ENCODE measurements at regions not wholly inside any gene's neighbourhood (a gene's known extent, or its start where the extent isn't known, plus 50 kb on each side); places are given as distances from the start of the nearest gene placed in this dataset.

DNA sequence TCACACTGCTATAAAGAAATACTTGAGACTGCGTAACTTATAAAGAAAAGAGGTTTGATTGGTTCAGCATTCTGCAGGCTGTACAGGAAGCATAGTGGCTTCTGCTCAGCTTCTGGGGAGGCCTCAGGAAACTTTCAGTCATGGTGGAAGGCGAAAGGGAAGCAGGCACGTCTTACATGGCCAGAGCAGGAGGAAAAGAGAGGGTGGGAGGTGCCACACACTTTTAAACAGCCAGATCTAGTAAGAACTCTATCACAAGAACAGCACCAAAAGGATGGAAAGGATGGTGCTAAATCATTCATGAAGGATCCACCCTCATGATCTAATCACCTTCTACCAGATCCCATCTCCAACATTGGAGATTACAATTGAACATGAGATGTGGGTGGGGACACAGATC, 145.5 kb upstream of the OSR1 start:
- DNase-seq (ENCODE audit: low read depth in 2 of 2): no peak

- no peak for DNase-seq (ENCODE audit: low read depth in 2 of 2)
Measured at GRCh38 chr2:19503406-19503805, 145.0 kb upstream of the OSR1 start.

GRCh38 chr2:19500126-19500525, 141.7 kb upstream of the OSR1 start:
- DNase-seq (ENCODE audit: low read depth in 2 of 2): no peak

DNA sequence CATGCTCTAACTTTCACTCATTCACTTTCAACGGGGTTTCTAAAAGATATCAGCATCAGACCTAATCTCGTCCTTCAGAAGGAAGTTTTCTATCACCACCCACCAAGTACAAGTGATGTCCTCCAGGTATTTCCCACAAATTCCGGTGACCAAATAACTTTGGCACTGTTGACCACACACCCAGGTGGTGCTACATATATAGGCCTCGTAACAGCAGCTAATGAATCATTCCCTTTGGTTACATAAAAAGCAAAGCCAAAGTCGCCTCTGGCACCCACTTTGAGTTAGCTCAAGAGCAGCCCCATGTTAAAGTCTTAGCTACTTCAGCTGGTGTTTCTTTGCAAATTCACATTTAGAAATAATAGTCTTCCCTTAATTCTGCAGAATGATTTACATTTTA, 138.2 kb upstream of the OSR1 start:
- no peak for DNase-seq (ENCODE audit: low read depth in 2 of 2)

GRCh38 chr2:19494241-19494640, 135.8 kb upstream of the OSR1 start:
- DNase-seq (ENCODE audit: low read depth in 2 of 2): no peak

DNA sequence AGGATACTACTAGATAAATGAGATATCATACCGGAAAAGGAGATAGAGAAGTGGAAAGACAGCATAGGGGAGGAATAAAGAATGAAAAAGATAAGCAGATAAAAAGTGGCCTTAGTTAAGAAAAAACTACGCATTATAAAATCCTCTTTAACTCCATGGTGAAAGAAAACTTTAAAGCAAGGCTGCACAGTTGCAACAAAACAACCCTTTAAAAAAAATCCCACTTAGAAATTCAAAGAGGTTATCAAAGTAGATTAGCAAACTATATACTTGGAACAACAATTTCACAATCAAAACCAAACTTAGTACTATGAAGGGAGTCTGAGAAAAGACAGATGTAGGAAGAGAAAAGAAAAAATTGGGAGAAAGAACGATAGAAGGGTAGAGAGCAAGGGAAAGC, 133.4 kb upstream of the OSR1 start:
- no peak for DNase-seq (ENCODE audit: low read depth in 2 of 2)

GRCh38 chr2:19490846-19491435, 132.5 kb upstream of the OSR1 start:
- no peak for DNase-seq (ENCODE audit: low read depth in 2 of 2)

- DNase-seq (ENCODE audit: low read depth in 2 of 2): no peak
Measured at GRCh38 chr2:19488009-19488691, 129.7 kb upstream of the OSR1 start.

GRCh38 chr2:19484736-19485135, 126.3 kb upstream of the OSR1 start:
- DNase-seq (ENCODE audit: low read depth in 2 of 2): no peak

- DNase-seq (ENCODE audit: low read depth in 2 of 2): no peak
Measured at GRCh38 chr2:19480673-19481072, 122.2 kb upstream of the OSR1 start.

GRCh38 chr2:19479666-19480065, 121.2 kb upstream of the OSR1 start:
- DNase-seq (ENCODE audit: low read depth in 2 of 2): no peak

GRCh38 chr2:19478409-19478808, 120.0 kb upstream of the OSR1 start:
- no peak for DNase-seq (ENCODE audit: low read depth in 2 of 2)

DNA sequence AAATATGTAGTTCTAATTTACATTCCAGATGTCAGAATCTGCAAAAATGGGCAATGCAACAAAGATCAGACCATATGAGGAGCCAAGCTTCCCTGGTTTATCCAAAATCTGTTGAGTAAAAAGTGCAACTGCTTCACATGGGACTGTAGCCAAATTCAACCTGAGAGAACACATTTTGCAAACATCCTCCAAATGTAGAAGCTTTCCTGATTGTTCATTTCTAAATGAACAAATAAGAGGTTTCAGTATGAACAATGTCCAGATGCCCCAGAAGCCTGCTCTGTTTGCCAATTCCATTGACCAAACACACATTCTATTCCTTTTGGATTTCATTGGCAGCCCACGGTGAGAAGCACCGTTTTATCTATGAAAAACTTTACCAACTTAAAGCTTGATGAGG, 117.9 kb upstream of the OSR1 start:
- no peak for DNase-seq (ENCODE audit: low read depth in 2 of 2)

DNA sequence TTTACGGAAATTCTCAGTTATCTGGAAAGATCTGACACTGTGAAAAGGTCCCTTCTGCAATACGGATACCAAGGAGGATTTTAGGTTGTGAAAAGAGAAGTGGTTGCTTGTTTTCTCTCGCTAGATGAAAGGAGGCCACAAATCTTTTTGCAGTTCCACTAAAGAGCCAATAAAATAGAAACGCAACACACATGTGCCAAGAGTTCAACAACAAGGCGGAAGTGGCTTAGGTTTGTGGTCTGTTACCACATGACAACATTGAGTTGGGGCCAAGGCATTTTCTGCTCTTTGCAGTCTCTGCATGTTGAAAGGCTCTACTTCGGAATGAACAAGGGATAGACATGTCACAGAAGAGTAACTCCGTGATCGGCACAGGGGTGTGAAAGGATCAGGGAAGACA, 115.7 kb upstream of the OSR1 start:
- no peak for DNase-seq (ENCODE audit: low read depth in 2 of 2)

DNA sequence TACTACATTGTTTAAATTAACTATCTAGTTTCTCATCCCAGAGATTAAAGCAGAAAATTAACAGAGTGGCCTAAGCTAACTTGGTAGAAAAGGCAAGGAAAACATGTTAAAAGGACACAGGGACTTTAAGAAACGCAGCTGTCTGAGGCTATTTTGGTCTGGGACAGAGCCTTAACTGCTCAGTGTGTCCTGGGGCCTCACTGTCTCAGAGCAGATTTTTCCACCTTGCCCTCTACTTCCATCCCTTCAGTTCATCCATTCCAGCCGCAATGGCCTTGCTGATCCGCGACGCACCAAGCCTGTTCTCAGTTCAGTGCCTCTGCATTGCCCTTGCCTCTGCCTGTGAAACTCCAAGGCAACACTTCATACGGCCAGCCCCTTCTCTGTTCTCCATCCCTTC, 114.9 kb upstream of the OSR1 start:
- no peak for DNase-seq (ENCODE audit: low read depth in 2 of 2)

GRCh38 chr2:19472391-19472978, 114.1 kb upstream of the OSR1 start:
- DNase-seq (ENCODE audit: low read depth in 2 of 2): no peak

DNA sequence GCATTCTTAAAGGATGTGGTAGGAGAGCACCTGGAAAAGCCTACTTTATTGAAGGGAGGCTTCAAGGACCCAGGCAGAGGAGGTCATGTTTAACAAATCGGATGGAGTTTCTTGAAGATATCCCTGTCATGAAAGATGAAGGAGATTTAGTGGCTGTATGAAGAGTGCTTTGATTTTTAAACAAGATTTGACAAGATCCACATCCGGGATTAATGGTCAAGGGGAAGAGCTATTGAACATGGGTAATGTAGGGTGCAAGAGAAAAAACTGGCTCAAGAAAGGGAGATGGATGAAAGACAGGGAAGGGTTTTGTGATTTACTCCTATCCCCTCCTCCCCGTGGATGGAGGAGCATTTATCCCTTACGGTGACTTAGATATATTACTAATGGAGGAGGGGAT, 113.1 kb upstream of the OSR1 start:
- DNase-seq (ENCODE audit: low read depth in 2 of 2): no peak

DNA sequence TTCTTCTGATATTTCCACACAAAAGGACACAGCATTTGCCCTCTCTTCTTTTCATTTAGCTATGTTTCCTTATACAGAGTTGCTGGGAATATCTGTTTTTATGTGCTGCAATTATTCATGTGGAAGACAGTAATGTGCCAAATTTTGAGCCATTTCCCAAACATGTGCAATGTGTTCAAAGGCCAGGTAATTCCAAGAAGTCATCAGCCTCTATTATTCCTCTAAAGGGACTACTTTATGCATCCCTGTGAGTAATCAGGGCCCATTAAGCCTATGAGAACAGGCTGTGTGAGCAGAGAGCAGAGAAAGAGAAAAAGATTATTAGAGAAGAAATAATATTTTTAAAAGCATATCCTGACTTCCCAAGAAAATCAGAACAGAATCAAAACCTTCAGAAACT, 107.6 kb upstream of the OSR1 start:
- no peak for DNase-seq (ENCODE audit: low read depth in 2 of 2)

- no peak for DNase-seq (ENCODE audit: low read depth in 2 of 2)
Measured at GRCh38 chr2:19462256-19462645, 103.8 kb upstream of the OSR1 start.

DNA sequence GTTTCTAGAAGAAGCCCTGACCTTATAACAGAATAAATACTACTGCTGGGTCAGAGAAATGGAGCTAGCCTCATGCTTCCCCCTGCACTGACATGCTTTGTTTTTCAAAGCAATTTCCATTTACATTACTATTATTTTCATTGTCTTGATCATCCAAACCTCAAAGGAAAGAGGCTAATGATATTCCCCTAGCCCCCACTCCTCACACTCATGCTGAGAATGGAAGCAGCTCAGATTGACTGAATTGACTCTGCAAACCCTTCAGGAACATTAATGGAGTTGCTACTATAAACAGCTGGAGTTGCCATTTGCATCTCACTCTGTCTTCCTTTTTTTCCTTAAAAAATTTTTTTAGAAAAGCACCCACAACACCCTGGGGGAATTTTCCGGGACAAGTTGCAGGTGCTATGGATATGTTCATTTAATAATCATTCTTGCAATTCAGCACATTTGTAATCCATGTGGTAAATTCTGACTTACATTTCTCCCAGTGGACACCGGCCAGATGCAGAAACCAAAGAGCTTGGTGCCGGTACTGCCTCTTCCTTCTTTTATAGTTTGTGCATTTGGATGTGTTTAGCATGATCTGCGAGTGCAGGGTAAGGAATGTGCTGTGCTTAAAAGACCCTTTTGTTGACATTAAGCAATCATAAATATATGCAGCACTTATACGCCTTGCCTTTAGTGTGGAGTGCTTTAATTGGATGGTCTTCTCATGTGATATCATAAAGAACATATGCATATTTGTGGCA, 103.3 kb upstream of the OSR1 start:
- no peak for DNase-seq (ENCODE audit: low read depth in 2 of 2)

GRCh38 chr2:19460761-19461160, 102.3 kb upstream of the OSR1 start:
- no peak for DNase-seq (ENCODE audit: low read depth in 2 of 2)

DNA sequence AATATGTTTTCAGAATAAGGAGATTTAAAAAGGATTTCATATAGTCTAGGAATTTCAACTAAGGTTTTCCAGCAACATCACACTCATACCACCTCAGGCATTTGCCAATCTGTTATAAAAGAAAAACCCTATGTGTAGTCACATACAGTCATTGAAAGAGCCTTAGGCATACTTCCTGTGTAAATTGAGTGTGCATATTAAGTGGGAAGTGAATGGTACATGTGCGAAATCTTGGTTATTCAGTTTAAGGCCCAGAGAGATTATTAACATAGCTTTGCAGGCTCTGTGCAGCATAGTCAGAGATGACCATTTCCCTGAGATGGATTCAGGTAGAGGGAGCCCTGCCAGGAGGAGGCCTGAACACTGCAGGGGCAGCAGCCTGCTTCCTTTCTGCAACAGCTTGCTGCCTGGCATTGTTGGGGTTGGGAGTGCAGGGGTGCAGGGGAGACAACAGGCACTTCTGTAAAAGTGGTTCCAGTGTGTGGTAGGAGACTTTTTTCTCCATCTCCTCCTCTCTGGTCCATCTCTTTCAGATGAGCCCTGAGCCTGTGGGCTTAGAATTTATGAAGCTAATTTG, 100.1 kb upstream of the OSR1 start:
- no peak for DNase-seq (ENCODE audit: low read depth in 2 of 2)

Data from lung microvascular endothelial cell (primary cell).